Activated CD4-positive, alpha-beta T cell treated with anti-CD3 and anti-CD28 coated beads, Interleukin-2, Interleukin-6, amounts not matched to agents 100 ng/mL and 50 ng/mL, durations not matched to agents 16 hours and 8 hours (primary cell): ENCODE measurements at regions not wholly inside any gene's neighbourhood (a gene's known extent, or its start where the extent isn't known, plus 50 kb on each side); places are given as distances from the start of the nearest gene placed in this dataset.

ENCODE experiments used
- DNase-seq: peaks from one replicate; pipeline ENCODE4 v3.0.0-alpha.2; 2020

DNA sequence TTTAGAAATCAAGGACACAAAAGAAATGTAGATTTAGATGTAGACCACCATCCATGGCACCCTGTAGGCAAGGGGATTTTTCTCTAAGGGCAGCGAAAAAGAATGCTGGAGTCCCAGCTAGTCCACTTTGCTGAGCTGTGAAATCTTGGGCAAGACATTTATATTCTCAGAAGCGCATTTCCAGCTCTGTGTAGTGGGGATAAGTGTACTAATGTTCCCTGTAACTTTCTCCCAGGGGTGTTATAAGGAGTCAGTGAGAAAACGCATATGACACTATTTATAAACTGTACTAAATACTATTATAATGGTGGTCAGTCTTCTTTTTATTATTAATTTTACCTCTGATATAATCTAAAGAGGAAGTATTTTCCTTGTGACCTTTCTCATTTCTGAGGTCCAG lies 133.4 kb upstream of the FRMD6 start:
- DNase-seq: no peak

DNA sequence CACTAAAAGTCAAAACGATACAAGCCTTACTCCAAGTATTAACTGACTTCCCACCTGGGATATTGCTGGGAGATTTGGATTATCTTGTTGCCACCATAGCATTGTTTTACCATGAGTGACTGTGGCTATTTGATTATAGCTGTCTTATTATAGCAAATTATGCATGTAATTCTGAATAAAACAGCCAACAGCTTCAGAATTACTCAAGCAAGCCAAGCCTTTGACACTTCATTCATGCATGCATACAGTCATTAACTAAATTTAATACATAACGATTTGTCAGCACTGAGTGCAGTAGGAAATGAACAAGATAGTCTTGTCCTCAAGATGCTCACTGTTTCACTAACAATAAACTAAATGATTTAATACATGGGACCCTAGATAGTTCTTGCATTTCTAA lies 133.0 kb upstream of the FRMD6 start:
- DNase-seq: no peak

DNA sequence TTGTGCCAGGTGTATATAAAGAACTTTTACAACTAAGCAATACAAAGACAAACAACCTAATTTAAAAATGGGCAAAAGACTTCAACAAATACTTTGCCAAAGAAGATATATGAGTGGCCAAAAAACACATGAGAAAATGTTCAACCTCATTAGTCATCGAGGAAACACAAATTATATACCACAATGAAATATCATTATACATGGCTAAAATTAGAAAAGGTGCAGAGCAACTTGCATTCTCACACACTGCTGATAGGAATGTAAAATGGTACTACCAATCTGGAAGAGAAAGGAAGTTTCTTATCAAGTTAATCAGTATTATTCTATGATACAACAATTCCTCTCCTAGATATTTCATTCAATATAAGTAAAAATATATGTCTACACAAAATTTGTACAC lies 131.6 kb upstream of the FRMD6 start:
- DNase-seq: no peak

DNA sequence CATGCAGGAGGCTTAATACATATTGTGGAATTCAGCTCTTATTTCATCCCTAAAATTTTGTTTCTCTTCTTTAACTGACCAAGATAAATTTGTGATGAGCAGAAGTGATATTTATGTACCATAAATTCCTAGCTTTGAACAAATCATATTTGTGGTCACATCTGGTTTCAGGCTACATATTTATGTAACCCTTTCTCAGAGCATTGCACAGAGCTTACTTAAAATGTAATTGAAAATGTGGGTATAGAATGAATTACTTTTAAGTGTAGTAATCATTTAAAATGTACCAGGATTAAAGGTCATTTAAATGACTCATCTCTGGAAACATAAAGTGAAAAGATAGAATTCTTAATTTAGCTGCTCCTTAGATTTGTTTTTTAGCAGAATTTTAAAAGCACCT lies 129.9 kb upstream of the FRMD6 start:
- DNase-seq: no peak

DNA sequence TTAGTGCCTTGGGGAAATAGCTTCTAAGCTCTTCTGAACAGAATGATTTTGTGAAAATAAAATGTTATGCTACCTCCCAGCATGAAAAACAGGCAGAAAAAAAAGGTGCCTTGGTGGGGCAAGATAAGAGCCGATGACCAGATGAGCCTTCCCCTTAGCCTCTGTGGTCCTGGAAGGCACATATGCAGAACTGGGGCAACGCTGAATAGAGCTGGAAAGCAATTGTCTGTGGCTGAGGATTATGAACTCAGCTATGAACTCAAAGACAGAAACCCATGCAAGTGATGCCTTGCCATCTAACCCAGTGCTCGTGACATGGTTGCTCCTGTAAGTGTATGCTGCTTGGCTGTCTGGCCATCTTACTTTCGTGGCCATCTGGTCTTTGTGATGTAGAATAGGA lies 128.5 kb upstream of the FRMD6 start:
- no peak for DNase-seq

DNA sequence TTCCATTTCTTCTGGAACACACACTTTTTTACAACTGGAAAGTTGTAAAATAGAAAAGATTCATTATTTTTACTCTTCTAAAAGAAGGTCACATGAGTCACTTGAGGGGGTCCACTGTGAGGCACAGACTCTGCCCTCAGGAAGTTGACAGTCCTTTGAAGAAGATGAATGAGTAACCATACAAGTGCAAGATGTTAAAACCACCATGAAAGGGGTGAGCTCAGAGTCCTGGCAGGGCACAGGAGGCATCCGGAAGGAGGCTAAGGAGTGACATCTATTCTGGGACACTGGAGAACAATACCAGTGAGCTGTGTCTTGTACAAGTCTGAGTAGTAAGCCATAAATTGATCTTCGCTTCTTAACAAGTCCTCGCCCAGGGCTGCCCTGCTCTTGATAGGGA lies 126.0 kb upstream of the FRMD6 start:
- no peak for DNase-seq

DNA sequence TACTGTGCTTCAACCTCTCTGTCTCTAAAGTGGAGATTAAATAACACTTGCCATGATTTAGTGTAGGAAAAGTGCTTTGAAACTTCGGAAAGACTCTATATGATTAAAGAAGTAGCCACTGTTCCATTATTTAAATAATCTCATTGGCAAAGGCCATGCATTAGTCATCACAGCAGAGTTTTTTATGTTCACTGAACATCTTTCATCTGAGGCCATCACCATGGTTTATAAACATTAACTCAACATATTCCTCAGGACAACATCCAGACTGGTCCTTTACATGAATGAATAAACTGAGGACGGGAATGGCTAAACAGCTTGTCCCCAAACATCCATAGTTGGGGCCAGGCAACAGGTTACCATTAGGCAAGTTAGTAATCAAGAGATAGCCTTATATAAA lies 124.6 kb upstream of the FRMD6 start:
- DNase-seq: no peak

DNA sequence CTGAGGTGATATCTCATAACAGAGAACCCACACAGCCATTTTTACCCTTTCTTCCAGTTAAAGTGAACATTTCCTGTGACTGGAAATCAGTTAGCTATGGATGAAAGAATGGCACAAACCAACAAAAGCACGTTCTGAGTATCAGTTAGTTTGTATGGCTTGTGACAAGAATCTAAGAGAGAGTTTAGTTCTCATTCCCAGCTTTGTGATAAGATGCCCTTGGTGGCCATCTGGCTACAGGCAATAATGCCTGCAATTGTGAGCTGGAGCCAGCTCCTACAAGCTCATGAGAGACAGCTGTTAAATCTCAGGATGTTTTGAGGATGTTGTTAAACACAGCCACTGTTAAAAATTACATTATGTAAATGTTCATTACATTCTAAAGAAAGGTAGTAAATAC lies 122.0 kb upstream of the FRMD6 start:
- DNase-seq: no peak

DNA sequence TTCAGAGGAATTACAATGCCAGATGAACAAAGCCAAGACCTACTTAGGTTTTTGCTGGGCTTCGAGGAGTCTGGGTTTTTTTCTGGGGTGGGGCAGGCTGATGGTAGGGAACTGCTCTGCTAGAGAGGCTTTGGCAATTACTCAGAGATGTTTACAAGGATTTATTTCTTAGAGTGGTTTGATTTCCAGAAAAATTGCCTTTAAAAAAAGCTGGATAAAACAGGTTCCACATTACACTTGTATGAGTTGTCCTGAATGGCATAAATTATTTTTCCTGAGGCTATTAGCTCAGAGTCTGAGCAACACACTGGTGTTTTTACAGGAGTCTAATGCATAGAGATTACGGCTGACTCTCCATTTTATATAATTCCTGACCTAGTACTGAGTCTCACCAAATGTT lies 118.5 kb upstream of the FRMD6 start:
- DNase-seq: no peak

DNA sequence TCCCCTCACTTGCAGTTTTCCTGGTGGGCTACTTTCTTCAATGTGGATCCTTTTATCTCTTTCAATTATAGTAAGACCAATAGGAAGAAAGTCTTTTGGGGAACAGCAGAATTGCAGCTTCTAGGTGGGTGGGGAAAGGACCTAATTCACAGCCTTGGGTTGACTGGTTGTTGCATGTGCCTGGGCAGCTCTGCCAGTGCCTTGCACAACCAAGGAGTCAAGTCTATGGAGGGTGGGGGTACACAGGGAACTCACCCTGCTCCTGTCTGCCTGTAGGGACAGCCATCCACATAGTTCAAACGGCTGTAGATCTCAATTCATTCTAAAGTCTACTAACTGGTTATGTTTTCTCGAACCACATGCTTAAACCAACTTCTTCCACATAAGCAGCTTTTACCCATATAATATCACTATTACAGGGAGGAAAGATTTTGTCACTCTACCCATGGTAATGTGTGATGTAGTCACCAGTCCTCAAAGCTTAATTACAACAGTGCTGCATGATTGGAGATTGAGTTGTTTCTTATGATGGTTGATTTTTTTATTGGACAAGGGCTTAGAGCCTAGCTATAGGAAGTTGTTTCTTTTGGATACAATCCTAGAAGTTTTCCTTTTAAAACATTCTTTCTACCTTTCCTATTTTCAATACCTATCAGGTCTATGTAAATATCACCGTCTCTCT lies 117.7 kb upstream of the FRMD6 start:
- DNase-seq: no peak

DNA sequence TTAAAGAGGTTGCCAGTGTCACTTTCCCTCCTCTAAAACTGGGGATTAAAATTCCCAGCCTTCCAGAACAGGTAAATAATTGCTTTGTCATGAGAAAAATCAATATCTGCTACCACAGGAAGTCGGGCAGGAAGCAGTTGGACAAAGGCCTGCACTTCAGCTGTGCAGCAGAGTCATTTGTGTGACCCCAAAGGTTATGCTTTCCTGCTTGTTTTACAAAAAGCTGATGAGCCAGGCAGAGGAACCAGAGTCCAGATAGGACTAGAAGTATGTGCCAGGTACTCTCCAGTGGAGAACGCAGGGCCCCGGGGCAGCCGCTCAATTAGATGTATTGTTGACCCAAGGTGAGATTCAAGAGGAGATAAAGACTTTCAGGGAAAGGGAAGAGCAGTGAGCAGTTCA lies 117.1 kb upstream of the FRMD6 start:
- no peak for DNase-seq

DNA sequence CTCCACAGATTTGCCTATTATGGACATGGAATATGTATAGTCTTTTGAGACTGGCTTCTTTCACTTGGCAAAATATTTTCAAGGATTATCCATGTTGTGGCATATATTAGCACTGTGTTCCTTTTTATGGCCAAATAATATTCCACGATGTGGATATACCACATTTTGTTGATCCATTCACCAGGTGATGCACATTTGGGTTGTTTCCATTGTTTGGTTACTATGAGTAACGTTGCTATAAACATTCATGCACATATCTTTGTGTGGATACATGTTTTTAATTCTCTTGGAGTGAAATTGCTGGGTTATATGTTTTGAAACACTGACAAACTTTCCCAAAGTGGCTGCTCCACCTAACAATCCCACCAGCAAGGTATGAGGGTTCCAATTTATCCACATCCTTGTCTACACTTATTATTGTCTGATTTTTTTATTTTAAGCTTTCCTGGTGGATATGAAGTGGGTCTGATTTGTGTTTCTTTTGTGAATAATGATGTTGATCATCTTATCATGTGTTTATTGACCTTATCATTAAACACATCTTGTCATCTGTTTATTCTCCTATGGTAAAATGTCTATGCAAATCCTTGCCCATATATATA lies 116.2 kb upstream of the FRMD6 start:
- no peak for DNase-seq

DNA sequence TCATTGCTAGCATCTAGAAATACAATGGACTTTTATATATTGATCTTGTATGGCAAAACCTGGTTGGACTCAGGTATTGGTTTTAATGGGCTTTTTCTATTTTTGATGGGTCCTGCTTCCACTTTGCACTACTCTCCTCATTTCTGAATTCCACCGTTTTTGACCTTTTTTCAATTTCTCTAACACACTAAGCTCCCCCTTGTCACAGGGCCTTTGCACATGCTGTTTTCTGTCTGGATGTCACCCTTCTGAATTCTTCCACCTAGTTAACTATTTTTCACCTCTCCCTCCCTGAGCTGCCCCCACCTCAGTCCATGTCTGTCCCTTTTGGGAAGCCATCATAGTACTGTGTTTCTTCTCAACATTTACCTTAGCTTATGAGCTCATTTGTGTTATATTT lies 112.7 kb upstream of the FRMD6 start:
- DNase-seq: no peak

DNA sequence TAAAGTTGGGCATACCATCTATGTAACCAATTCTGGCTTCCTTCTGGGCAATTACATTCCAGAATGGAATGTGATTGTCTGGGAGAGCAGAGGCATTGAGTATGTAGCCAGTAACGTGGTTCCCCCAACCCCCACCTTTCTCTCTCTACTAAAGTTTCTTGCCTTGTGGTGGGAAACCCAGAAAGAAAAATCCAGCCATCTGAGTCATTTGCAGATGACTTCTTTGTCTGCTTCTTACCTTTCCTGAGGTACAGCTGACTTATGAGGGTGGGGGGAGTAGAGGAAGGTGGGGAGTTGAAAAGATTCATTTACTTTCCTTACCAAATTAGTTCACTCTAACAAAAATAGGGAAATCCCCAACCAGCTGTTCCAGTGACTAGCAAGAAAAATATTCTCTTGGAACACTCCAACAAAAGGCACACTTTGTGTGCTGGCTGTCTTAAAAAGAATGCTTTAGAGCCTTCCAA lies 112.1 kb upstream of the FRMD6 start:
- no peak for DNase-seq

DNA sequence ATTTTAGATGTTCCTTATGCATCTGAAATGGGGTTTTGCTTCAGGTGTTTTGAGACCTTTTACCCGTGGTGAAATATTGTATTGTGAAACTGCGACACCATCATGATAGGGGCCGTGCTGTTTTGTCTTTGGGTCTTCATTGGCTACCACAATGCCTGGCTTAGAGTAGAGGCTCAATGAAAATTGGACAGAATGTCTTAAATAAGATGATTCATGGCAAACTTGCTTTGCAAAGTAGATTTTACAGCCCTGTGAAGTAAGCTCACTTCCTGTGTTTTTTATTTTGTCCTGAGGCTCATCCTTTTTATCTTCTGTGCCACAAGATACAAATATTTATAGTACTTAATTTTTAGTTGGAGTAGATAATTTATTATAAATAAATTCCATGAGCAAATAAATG lies 111.3 kb upstream of the FRMD6 start:
- DNase-seq: no peak

DNA sequence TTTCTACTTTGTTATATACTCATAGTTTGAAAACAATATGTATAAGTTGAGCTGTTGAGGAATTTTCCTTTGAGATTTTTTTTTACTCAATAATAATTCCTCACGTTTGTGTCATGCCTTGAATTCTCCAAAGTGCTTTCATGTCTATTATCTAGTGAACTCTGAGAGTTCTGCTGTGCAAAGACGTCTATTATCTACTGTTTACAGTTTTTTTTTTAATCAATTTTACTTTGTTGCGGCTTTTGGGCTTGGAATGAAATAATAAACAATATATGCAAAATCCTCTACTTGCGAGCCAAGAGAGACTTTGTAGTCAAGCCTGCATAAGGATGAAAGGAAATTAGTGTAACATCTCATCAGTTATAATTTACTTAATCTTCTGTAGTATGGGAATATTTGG lies 107.2 kb upstream of the FRMD6 start:
- no peak for DNase-seq

DNA sequence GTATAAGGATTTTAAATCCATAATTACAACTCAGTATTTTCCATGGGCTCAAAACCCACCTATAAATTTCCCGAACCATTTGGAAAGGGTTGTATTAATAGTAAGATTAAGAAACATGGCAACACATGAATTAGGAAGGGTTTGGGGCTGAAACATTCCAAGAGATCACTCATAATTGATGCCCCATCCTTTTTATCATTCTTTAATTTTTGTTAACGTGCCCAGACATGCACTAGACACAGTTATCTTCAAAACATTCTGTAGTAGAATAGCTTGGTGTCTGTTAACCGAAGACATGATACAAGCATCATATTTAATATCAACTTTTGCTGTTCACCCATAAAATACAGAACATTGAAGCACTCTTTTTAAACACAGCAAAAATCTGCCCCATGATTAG lies 106.8 kb upstream of the FRMD6 start:
- no peak for DNase-seq

DNA sequence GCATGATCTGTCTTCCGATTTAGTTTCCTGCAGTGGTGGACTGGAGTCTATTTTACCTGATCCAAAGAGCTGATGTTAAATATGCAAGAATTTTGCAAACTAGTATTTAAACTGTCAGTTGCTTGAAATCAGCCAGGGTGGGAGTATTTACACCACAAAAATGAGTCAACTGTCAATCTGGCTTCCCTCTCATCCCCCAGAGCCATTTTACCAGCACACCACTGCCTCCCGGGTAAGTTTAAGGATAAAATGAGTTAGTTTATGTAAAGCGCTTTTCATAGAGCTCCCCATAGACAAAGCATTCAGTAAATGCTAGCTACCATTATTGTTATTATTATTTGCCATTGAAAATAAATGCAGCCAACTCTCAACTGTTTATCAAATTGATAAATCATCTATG lies 106.3 kb upstream of the FRMD6 start:
- no peak for DNase-seq

DNA sequence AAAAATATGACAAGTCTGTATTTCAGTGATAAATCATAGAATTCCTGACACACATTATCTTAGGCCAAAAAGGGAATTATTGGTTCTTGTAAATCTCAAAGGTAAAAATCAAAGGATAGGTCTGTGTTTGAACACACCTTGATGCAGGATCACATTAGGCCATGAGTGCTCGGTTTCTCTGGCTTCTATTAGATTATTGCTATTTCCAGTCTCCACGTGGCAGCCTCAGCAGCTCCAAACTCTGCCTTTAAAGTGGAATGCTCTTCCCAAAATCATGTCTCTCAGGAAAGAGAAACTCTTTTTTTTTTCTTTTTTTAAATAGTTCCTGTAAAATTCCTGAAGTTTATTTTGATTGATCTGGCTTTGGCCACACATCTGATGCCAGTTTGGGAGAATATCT lies 105.6 kb upstream of the FRMD6 start:
- DNase-seq: no peak

DNA sequence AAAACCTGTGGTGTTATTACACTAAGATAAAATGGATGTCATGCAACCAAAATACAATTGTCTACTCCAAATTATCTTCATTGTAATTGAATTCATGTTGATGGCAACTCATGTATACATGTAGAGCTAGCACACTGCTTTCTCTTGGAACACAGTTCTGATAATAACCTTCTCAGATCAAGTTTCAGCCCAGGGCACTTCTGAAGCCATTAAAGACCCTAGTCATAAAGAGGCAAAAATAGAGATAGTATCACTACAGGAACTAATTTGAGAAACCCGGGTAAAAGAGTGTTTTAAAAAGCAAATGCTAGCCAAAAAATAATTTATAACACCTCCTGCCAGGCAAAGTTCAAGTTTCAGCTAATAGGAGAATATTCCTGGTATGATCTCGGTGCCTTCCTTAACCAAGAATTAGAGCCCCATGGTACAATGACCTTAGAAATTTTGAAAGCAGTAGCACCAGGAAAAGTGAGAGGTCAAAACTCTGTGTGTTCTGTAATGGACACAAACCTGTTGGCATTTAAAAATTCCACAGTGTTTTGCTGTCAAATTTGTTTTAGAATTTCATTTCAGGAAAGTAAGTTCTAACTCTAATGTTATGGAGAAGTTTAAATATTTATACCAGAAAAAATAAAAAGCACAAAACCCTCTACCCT lies 105.0 kb upstream of the FRMD6 start:
- DNase-seq: no peak

DNA sequence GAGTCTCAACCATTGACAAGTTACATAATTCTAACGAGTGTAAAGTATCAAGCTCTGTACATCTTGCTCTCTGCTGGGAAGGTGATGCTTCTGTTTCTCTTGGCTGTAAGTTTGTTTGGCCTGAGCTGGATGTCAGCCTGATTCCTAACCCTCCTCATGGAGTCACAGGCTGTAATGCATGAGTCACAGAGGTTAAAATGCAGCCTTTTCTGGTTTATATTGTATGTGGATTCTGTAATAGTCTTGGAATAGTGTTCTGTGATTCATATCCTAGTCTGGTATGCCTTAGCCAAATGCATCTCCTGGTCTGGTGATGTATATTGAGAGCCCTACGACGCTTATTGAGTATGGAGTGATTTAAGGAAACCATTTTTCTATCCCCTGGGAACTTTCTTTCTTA lies 104.5 kb upstream of the FRMD6 start:
- DNase-seq: no peak

DNA sequence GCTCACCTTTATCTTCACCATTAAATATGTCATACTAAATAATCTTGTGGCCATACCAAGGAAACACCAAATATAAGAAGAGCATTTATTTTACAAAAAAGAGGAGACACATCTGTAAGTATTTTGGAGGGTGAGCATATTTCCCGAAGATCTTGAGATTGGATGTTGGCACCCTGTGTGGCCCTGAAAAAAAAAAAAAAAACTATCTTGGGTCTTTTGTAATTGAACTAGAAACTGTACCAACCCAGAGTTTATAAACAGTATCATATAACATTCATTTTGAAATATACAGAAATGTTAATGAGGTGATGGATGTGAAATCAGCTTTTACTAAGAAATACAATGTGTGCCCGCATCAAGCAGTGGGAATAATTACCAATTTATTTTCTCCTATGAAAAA lies 104.0 kb upstream of the FRMD6 start:
- DNase-seq: no peak

DNA sequence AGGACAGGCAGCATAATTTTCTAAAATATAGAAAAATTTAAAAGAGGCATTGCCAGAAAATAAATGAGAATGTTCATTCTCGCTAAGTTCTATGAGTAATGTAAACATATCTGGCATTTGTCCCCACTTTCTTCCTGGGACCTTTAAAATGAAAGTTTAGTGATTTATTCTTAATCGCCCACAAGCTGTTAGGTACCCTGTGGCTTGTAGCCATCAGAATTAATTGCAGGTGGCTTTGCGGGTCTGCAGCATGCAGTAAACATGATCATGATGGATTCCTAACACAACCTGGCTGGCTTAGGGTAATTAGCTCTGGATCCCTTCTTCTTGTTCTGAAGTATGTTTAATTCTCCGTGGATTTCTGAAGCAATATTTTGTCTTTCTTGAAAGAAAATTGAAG lies 103.5 kb upstream of the FRMD6 start:
- no peak for DNase-seq

DNA sequence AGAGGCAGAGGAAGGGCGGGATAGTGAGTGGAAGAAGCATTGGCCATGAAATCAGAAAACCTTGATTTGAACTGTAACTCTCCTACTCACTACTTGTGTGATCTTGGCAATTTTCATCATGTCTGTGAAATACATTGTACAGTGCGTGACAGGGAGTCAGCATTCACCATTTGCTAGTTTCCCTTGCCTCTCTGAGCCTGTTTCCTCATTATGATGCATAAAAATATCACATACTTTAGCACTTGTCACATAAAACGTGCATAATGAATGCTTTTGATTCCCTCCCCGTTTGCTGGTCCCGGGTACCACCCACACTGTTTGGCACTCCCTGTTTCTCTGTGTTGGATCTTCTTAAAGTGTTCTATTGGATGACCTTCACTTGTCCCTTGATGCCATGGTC lies 101.1 kb upstream of the FRMD6 start:
- DNase-seq: no peak

DNA sequence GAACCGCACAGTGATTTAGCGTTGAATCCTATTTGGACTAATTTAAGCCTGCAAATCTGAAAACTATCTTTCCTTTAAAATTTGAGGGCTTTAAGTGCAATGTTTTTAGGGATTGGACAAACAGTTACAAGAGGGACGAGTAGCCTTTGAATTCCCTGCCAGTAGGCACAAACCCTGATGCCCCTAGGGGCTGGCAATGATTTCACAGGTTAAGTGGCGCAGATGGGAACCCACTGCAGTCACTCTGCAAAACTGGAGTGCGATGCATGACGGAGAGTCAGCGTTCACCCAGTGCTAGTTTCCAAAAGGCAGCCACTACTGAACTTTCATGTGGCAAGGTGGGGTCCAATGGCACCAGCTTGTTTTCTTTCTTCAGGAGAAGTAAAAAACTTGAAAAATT lies 99.4 kb upstream of the FRMD6 start:
- DNase-seq: no peak
